ENCODE measurements at regions not wholly inside any gene's neighbourhood (a gene's known extent, or its start where the extent isn't known, plus 50 kb on each side); places are given as distances from the start of the nearest gene placed in this dataset.
"Not testable (repeated sequence)": the region's sequence is repeated elsewhere in the genome, so short reads cannot be mapped to it uniquely, and the experiment has no call there.

- Mint-ChIP-seq H3K27ac (no peak overlapping the region), H3K4me3 (no peak overlapping the region), H3K9me3 (peaks cover 2 to 14% (median 5%) of the 10 kb centered on the region in 3 donors), H3K4me1 (no peaks in the 10 kb centered on the region), H3K27me3 (no peaks in the 10 kb centered on the region), H3K36me3 (no peaks in the 10 kb centered on the region)
These were observed 262.0 kb upstream of the CXADR start for GRCh38 chr21:17250778-17251241.

DNA sequence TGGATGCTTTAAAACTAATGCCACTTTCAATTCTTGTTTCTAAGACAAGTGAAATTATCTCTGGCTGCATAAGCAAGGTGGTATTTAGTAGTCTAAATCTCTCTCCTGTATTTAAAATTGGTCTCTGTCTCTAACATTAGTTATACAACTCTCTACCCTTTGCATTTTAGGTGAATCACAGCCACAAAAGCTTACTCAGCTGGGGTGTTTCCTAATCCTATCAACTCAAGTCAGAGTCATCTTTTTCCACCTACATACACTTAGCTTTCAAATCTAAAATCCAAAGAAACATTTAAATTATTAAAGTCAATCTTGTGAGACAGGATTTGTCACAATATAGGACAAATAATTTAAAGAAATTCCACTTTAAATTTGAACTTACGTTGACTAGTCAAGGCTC, 255.1 kb upstream of the CXADR start:
- Mint-ChIP-seq H3K27me3 (no peaks in the 10 kb centered on the region), H3K9me3 (peaks cover 2 to 7% (median 4%) of the 10 kb centered on the region in 3 donors), H3K4me3 (no peak overlapping the region), H3K27ac (no peak overlapping the region), H3K4me1 (no peaks in the 10 kb centered on the region), H3K36me3 (no peaks in the 10 kb centered on the region)

GRCh38 chr21:17264182-17264581, 248.7 kb upstream of the CXADR start:
- no peak overlapping the region for H3K4me3 Mint-ChIP-seq
- no peak overlapping the region for H3K27ac Mint-ChIP-seq
- H3K9me3 Mint-ChIP-seq, result peaks cover 0 to 3% (median 0%) of the 10 kb centered on the region in 3 donors
- no peaks in the 10 kb centered on the region for H3K4me1 Mint-ChIP-seq
- H3K36me3 Mint-ChIP-seq, result no peaks in the 10 kb centered on the region
- no peaks in the 10 kb centered on the region for H3K27me3 Mint-ChIP-seq

DNA sequence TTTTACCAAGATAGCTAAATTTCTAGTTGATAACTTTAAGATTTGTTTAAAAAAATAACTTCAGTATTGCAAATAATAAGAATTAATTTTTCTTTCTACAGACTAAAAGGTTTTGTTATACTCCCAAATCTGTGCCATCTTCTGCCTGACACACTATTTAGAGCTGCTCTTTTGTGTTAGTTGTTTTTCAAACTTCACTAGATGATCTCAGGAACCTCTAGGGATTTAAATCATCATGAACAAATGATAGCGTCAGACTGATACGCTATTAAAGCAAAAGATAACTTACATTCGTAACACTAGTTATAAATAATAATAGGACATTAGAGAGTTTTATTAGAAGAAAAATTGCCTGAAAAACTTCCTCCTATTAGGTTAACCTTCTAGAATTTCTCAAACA, 243.1 kb upstream of the CXADR start:
- peaks cover 3 to 7% (median 6%) of the 10 kb centered on the region in 3 donors for H3K9me3 Mint-ChIP-seq
- no peaks in the 10 kb centered on the region for H3K27me3 Mint-ChIP-seq
- H3K4me3 Mint-ChIP-seq, result no peak overlapping the region
- H3K36me3 Mint-ChIP-seq, result peaks cover 2% of the 10 kb centered on the region
- H3K4me1 Mint-ChIP-seq, result peaks cover 0 to 2% (median 0%) of the 10 kb centered on the region in 3 donors
- H3K27ac Mint-ChIP-seq, result no peak overlapping the region

DNA sequence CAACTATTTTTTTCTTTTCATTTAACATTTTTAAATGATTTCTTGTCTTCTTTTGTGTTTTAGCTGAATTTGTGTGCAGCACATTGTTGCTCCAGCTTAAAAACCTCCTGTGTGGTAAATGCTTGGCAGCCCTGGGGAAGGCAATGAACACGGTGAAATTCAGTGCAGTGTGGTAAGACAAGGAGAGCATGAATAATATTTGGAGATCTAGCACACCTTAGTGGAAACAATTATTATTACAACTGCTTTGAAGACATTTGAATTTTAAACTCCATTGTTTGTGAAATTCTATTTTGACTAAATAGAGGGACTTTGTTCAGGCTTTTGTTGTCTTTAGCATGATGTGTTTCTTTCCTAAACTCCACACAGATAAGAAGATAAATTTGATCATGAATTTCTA, 242.6 kb upstream of the CXADR start:
- no peaks in the 10 kb centered on the region for H3K27me3 Mint-ChIP-seq
- H3K27ac Mint-ChIP-seq, result no peak overlapping the region
- H3K36me3 Mint-ChIP-seq, result peaks cover 2% of the 10 kb centered on the region
- H3K9me3 Mint-ChIP-seq, result peaks cover 3 to 7% (median 6%) of the 10 kb centered on the region in 3 donors
- peaks cover 0 to 2% (median 0%) of the 10 kb centered on the region in 3 donors for H3K4me1 Mint-ChIP-seq
- H3K4me3 Mint-ChIP-seq, result no peak overlapping the region

DNA sequence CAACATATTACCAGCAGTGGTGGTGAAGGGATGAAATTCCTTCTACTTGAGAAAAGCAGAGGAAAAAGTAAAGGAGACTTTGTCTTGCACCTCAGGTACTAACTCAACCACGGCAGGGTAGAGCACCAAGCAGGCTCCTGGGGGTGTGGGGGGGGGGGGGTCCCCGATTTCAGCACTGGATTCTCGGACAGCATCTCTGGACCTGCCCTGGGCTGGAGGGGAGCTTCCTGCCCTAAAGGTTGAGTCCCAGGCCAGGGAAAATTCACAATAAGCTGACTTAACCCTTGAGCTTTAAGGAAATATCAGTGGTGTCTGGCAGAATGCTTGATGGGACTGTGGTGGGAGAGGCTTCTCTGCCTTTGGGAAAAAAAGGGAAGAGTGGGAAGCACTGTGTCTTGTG, 233.2 kb upstream of the CXADR start:
- peaks cover 6 to 20% (median 9%) of the 10 kb centered on the region in 3 donors for H3K9me3 Mint-ChIP-seq
- no peaks in the 10 kb centered on the region for H3K36me3 Mint-ChIP-seq
- H3K27me3 Mint-ChIP-seq, result no peaks in the 10 kb centered on the region
- H3K27ac Mint-ChIP-seq, result no peak overlapping the region
- no peak overlapping the region for H3K4me3 Mint-ChIP-seq
- H3K4me1 Mint-ChIP-seq, result no peaks in the 10 kb centered on the region

DNA sequence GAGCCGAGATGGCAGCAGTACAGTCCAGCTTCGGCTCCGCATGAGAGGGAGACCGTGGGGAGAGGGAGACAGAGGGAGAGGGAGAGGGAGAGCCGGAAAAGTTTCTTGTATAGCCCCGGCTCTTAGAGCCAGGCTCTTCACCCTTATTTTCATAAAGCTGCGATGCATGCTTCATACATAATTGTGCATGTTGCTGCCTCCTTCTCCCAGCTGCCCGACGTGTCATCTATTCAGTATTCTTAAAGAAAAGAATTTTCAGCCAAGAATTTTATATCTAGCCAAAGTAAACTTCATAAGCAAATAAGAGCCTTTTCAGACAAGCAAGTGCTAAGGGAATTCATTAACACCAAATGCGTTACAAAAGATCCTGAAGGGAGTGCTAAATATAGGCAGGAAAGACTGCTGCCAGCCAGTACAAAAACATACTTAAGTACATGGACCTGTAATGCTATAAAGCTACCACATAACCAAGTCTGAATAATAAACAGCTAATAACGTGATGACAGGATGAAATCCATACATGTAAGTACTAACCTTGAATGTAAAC, 219.8 kb upstream of the CXADR start:
- H3K36me3 Mint-ChIP-seq, H3K27me3 Mint-ChIP-seq, H3K4me3 Mint-ChIP-seq, H3K27ac Mint-ChIP-seq, H3K4me1 Mint-ChIP-seq: not testable (repeated sequence)
- peaks cover 10 to 22% (median 13%) of the 10 kb centered on the region in 3 donors for H3K9me3 Mint-ChIP-seq

DNA sequence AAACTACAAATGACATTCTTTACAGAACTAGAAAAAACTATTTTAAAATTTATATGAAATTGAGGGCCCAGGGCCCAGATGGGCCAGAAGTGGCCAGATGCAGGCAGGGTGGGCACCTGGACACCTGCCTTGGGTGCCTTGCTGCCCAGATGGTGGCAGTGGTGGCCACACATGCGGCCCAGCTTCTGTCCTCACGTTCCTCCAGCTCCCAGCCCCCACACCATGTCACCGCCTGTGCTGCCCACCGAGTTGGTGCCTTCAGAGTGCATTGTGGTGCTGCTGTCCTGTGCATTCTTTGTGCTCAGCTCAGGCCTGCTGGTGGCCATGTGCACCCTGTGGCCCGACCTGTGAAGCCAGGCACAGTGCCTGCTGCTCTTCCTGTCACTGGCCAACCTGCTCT, 216.8 kb upstream of the CXADR start:
- peaks cover 10 to 17% (median 11%) of the 10 kb centered on the region in 3 donors for H3K9me3 Mint-ChIP-seq
- no peaks in the 10 kb centered on the region for H3K27me3 Mint-ChIP-seq
- H3K27ac Mint-ChIP-seq, result no peak overlapping the region
- H3K4me1 Mint-ChIP-seq, result no peaks in the 10 kb centered on the region
- no peak overlapping the region for H3K4me3 Mint-ChIP-seq
- H3K36me3 Mint-ChIP-seq, result no peaks in the 10 kb centered on the region

GRCh38 chr21:17299576-17299975, 213.3 kb upstream of the CXADR start:
- peaks cover 10 to 16% (median 14%) of the 10 kb centered on the region in 3 donors for H3K9me3 Mint-ChIP-seq
- not testable (repeated sequence) for H3K4me1 Mint-ChIP-seq, H3K27ac Mint-ChIP-seq, H3K36me3 Mint-ChIP-seq, H3K4me3 Mint-ChIP-seq, H3K27me3 Mint-ChIP-seq

DNA sequence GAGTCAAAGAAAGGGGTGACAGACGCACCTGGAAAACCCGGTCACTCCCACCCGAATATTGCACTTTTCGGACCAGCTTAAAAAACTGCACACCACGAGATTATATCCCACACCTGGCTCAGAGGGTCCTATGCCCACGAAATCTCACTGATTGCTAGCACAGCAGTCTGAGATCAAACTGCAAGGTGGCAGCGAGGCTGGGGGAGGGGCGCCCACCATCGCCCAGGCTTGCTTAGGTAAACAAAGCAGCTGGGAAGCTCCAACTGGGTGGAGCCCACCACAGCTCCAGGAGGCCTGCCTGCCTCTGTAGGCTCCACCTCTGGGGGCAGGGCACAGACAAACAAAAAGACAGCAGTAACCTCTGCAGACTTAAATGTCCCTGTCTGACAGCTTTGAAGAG, 185.1 kb upstream of the CXADR start:
- not testable (repeated sequence) for H3K4me3 Mint-ChIP-seq, H3K4me1 Mint-ChIP-seq, H3K9me3 Mint-ChIP-seq, H3K36me3 Mint-ChIP-seq, H3K27me3 Mint-ChIP-seq, H3K27ac Mint-ChIP-seq

GRCh38 chr21:17334484-17334883, 178.4 kb upstream of the CXADR start:
- H3K9me3 Mint-ChIP-seq, result peaks cover 0 to 3% (median 0%) of the 10 kb centered on the region in 3 donors
- no peaks in the 10 kb centered on the region for H3K27me3 Mint-ChIP-seq
- peaks cover 0 to 1% (median 0%) of the 10 kb centered on the region in 3 donors for H3K4me1 Mint-ChIP-seq
- no peaks in the 10 kb centered on the region for H3K36me3 Mint-ChIP-seq
- no peak overlapping the region for H3K27ac Mint-ChIP-seq
- no peak overlapping the region for H3K4me3 Mint-ChIP-seq

GRCh38 chr21:17340081-17340480, 172.8 kb upstream of the CXADR start:
- H3K9me3 Mint-ChIP-seq, result peaks cover 2 to 15% (median 6%) of the 10 kb centered on the region in 3 donors
- peaks cover 0 to 1% (median 0%) of the 10 kb centered on the region in 3 donors for H3K4me1 Mint-ChIP-seq
- H3K27me3 Mint-ChIP-seq, result no peaks in the 10 kb centered on the region
- H3K36me3 Mint-ChIP-seq, result no peaks in the 10 kb centered on the region
- H3K4me3 Mint-ChIP-seq, result no peak overlapping the region
- no peak overlapping the region for H3K27ac Mint-ChIP-seq

DNA sequence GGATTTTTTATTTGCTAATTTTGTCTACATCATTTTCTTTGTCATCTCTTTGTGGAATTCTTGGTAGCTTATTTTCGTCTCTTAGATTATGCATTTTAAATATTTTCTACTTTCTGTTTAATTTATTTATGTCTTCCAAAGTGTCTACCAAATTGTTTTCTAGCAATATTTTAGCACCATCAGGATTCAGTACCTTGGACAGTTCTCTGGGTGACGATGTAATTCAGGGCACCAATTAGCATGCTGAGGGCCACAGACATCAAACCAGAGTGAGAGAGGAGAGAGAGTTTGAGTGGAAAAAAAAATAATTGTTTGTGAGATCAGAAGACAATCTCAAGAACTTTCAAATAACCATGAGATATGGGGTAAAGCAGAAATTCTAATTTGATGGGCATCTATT, 169.8 kb upstream of the CXADR start:
- Mint-ChIP-seq H3K4me3 (no peak overlapping the region), H3K27me3 (no peaks in the 10 kb centered on the region), H3K4me1 (peaks cover 0 to under 1% (median 0%) of the 10 kb centered on the region in 3 donors), H3K27ac (no peak overlapping the region), H3K36me3 (peaks cover 1% of the 10 kb centered on the region), H3K9me3 (peaks cover 2 to 15% (median 6%) of the 10 kb centered on the region in 3 donors)

DNA sequence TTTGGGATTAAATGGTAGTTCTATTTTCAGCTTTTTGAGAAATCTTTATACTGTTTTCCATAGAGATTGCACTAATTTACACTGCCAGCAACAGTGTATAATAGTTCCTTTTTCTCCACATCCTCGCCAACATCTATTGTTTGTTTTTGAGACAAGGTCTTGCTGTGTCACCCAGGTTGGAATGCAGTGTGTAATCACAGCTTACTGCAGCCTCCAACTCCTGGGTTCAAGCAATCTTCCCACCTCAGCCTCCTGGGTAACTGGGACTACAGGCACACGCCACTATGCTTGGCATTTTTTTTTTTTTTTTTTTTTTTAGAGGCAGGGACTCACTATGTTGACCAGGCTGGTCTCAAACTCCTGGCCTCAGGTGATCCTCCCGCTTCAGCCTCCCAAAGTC, 164.5 kb upstream of the CXADR start:
- Mint-ChIP-seq H3K4me3 (no peak overlapping the region), H3K36me3 (peaks cover 1% of the 10 kb centered on the region), H3K27me3 (peaks cover 1% of the 10 kb centered on the region), H3K9me3 (peaks cover 0 to 11% (median 6%) of the 10 kb centered on the region in 3 donors), H3K4me1 (no peaks in the 10 kb centered on the region), H3K27ac (no peak overlapping the region)

- no peaks in the 10 kb centered on the region for H3K4me1 Mint-ChIP-seq
- H3K27me3 Mint-ChIP-seq, result peaks cover 1% of the 10 kb centered on the region
- H3K9me3 Mint-ChIP-seq, result peaks cover 0 to 6% (median 6%) of the 10 kb centered on the region in 3 donors
- H3K36me3 Mint-ChIP-seq, result peaks cover 3% of the 10 kb centered on the region
- no peak overlapping the region for H3K27ac Mint-ChIP-seq
- H3K4me3 Mint-ChIP-seq, result no peak overlapping the region
These were observed 164.0 kb upstream of the CXADR start for GRCh38 chr21:17348849-17349248.

GRCh38 chr21:17351766-17352165, 161.1 kb upstream of the CXADR start:
- Mint-ChIP-seq H3K36me3 (peaks cover 2% of the 10 kb centered on the region), H3K27ac (no peak overlapping the region), H3K9me3 (peaks cover 0 to 4% (median 3%) of the 10 kb centered on the region in 3 donors), H3K27me3 (peaks cover 1% of the 10 kb centered on the region), H3K4me1 (no peaks in the 10 kb centered on the region), H3K4me3 (no peak overlapping the region)
